Suprapubic skin (tissue), 4 donors: ENCODE measurements at regions not wholly inside any gene's neighbourhood (a gene's known extent, or its start where the extent isn't known, plus 50 kb on each side); places are given as distances from the start of the nearest gene placed in this dataset.

Source experiments
- DNase-seq, 2 donors: peaks; one replicate each; pipeline ENCODE4 v3.0.0-alpha.2; 2019; ENCODE audit warnings: low spot score in 2 of 2
- H3K27ac ChIP-seq: fragments of 200-600 bp; sonication (generic); one replicate; pipeline ENCODE4 v1.5.1; 2019
- H3K27me3 ChIP-seq: fragments of 200-600 bp; sonication (generic); one replicate; pipeline ENCODE4 v1.5.1; 2019
- H3K36me3 ChIP-seq: fragments of 200-600 bp; sonication (generic); one replicate; pipeline ENCODE4 v1.5.1; 2019
- H3K4me1 ChIP-seq: fragments of 200-600 bp; sonication (generic); one replicate; pipeline ENCODE4 v1.5.1; 2019
- H3K4me3 ChIP-seq: fragments of 200-600 bp; sonication (generic); one replicate; pipeline ENCODE4 v1.5.1; 2019; ENCODE audit warnings: mild to moderate bottlenecking
- H3K9me3 ChIP-seq: fragments of 200-600 bp; sonication (generic); one replicate; pipeline ENCODE4 v1.5.1; 2019
- CTCF ChIP-seq, 2 donors: fragments of 200-600 bp in 1 of 2; fragments of 450-650 bp in 1 of 2; sonication (generic) in 1 of 2; IDR thresholded peaks; one replicate each; pipeline ENCODE4 v1.5.1; 2016 to 2019; ENCODE audit warnings: antibody characterized with exemption in 2 of 2, mild to moderate bottlenecking in 1 of 2, moderate library complexity in 1 of 2
- EP300 ChIP-seq: sonication (generic); formaldehyde crosslinking; IDR thresholded peaks from one replicate; pipeline ENCODE4 v1.6.1; 2017; ENCODE audit warnings: antibody characterized with exemption
- POLR2A ChIP-seq, 2 donors: fragments of 450-650 bp; IDR thresholded peaks; one replicate each; pipeline ENCODE4 v1.6.1; 2017; ENCODE audit warnings: antibody characterized with exemption in 2 of 2, mild to moderate bottlenecking in 2 of 2, moderate library complexity in 2 of 2
- POLR2AphosphoS5 ChIP-seq, 3 donors: sonication (generic); formaldehyde crosslinking; IDR thresholded peaks; one replicate each; pipeline ENCODE4 v1.6.1; 2017; ENCODE audit warnings: antibody characterized with exemption in 3 of 3
- WGBS: methylation state at CpG from one replicate; pipeline ENCODE4 v1.1.5; 2018; 5-methylcytosine and 5-hydroxymethylcytosine counted together

GRCh38 chr6:74764486-74764885 lies 441.4 kb downstream of the COL12A1 start:
- no peaks in the 10 kb centered on the region for H3K36me3 ChIP-seq
- TF ChIP-seq POLR2A (IDR thresholded peaks at IDR 0.05): no peak
- TF ChIP-seq POLR2AphosphoS5 (IDR thresholded peaks at IDR 0.05): no peak
- no peak for TF ChIP-seq CTCF (IDR thresholded peaks at IDR 0.05)
- no peak for TF ChIP-seq EP300
- 78% methylated on average over 2 of the region's 2 CpGs for WGBS
- H3K4me3 ChIP-seq: no peak overlapping the region
- H3K27ac ChIP-seq: no peak overlapping the region
- no peaks in the 10 kb centered on the region for H3K27me3 ChIP-seq
- DNase-seq: no peak
- H3K4me1 ChIP-seq: no peaks in the 10 kb centered on the region
- no peaks in the 10 kb centered on the region for H3K9me3 ChIP-seq

GRCh38 chr6:74762841-74763240 lies 443.0 kb downstream of the COL12A1 start:
- TF ChIP-seq POLR2A (IDR thresholded peaks at IDR 0.05) (no peak), EP300 (no peak), CTCF (IDR thresholded peaks at IDR 0.05) (no peak), POLR2AphosphoS5 (IDR thresholded peaks at IDR 0.05) (no peak)
- Histone ChIP-seq H3K27me3 (no peaks in the 10 kb centered on the region), H3K4me3 (no peak overlapping the region), H3K9me3 (no peaks in the 10 kb centered on the region), H3K27ac (no peak overlapping the region), H3K36me3 (no peaks in the 10 kb centered on the region), H3K4me1 (no peaks in the 10 kb centered on the region)
- 42% methylated on average over 2 of the region's 2 CpGs for WGBS
- no peak for DNase-seq

DNA sequence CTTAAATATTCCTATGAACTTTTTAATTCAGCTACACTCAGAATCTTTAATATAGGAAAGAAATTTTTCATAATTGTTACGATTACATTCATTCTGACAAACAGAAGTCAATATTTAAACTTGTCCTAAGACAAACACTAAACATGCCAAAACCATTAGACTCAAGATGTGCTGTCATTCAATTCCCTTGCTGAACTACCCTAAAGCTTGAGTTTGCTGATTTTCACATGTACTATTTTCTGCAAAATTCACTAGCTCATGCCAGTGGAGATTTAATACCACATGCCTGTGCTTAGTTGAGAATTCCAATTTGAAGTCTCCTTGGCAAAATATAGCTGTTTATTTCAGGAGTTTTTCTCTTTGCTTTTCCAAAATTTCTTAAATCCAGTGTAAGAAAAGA lies 448.0 kb downstream of the COL12A1 start:
- TF ChIP-seq EP300 (no peak), CTCF (IDR thresholded peaks at IDR 0.05) (no peak), POLR2A (IDR thresholded peaks at IDR 0.05) (no peak), POLR2AphosphoS5 (IDR thresholded peaks at IDR 0.05) (no peak)
- Histone ChIP-seq H3K27me3 (no peaks in the 10 kb centered on the region), H3K27ac (no peak overlapping the region), H3K9me3 (no peaks in the 10 kb centered on the region), H3K4me3 (no peak overlapping the region), H3K36me3 (no peaks in the 10 kb centered on the region), H3K4me1 (peaks cover 3% of the 10 kb centered on the region)
- 68% methylated on average over 1 of the region's 1 CpG for WGBS
- no peak for DNase-seq

- 63% methylated on average over 2 of the region's 2 CpGs for WGBS
Measured at GRCh38 chr6:74756923-74757322, 448.9 kb downstream of the COL12A1 start.

DNA sequence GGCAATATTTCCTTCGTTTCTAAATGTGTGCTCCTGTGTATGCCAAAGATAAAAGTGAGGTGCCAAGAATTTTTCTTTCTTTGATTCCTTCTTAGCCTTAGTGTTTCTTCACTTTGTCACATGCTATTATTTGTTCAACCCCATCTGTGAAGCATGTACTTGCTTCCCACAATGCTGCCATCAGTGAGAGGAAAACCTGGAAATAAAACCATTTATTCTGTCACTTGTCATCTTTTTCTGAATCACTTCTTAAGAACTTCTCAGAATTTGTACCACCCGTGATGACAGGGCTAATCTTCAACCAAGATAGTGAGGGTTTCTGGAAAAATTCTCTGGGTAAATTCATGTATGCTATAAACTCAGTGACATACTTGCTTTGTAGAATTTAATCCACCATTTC lies 450.1 kb downstream of the COL12A1 start:
- Histone ChIP-seq H3K27me3 (no peaks in the 10 kb centered on the region), H3K9me3 (no peaks in the 10 kb centered on the region), H3K27ac (peak overlapping the region; percentile 38), H3K36me3 (no peaks in the 10 kb centered on the region), H3K4me3 (no peak overlapping the region), H3K4me1 (peaks cover 3% of the 10 kb centered on the region)
- 55% methylated on average over 2 of the region's 2 CpGs for WGBS
- no peak for TF ChIP-seq EP300
- no peak for TF ChIP-seq POLR2AphosphoS5 (IDR thresholded peaks at IDR 0.05)
- TF ChIP-seq CTCF (IDR thresholded peaks at IDR 0.05): no peak
- TF ChIP-seq POLR2A (IDR thresholded peaks at IDR 0.05): no peak
- DNase-seq: no peak

More at GRCh38 chr6:74756923-74757322, 448.9 kb downstream of the COL12A1 start:
- Histone ChIP-seq H3K4me1 (peaks cover 3% of the 10 kb centered on the region), H3K36me3 (no peaks in the 10 kb centered on the region), H3K4me3 (no peak overlapping the region), H3K27me3 (no peaks in the 10 kb centered on the region), H3K27ac (peak overlapping the region; percentile 19), H3K9me3 (no peaks in the 10 kb centered on the region)
- TF ChIP-seq CTCF (IDR thresholded peaks at IDR 0.05) (no peak), EP300 (no peak), POLR2AphosphoS5 (IDR thresholded peaks at IDR 0.05) (peak in 1 of 3 donors; percentile 42), POLR2A (IDR thresholded peaks at IDR 0.05) (no peak)
- DNase-seq: no peak
